WTC11 (cell line): ENCODE measurements at regions not wholly inside any gene's neighbourhood (a gene's known extent, or its start where the extent isn't known, plus 50 kb on each side); places are given as distances from the start of the nearest gene placed in this dataset.

Experiments used
- ATAC-seq: fragments of 200-7000 bp; cut with Tn5 transposase; 2 replicates; pipeline ENCODE4 v1.10.0; 2021; ENCODE audit warnings: mild to moderate bottlenecking, moderate library complexity
- CTCF ChIA-PET: fragments of 300-600 bp; sonication (Branson Sonifier 250); formaldehyde crosslinking; loops from one replicate; lab custom pipeline; 2021; ENCODE audit warnings: antibody characterized with exemption; lab: Charles Lee
- POLR2A ChIA-PET: fragments of 350-600 bp; sonication (Branson Sonifier 250); formaldehyde crosslinking; loops from one replicate; lab custom pipeline; 2021; ENCODE audit warnings: antibody characterized with exemption; lab: Charles Lee
- DNase-seq: peaks from one replicate; pipeline ENCODE4 v3.0.0; 2021; ENCODE audit warnings: low spot score
- H3K27ac Mint-ChIP-seq: 2 replicates; pipeline ENCODE4 v1.8.0; 2021; ENCODE audit warnings: mixed read lengths
- H3K27me3 Mint-ChIP-seq: 2 replicates; pipeline ENCODE4 v1.8.0; 2021; ENCODE audit warnings: low read depth, mild to moderate bottlenecking, moderate library complexity, mixed read lengths
- H3K36me3 Mint-ChIP-seq: 2 replicates; pipeline ENCODE4 v1.8.0; 2021; ENCODE audit warnings: mixed read lengths
- H3K4me1 Mint-ChIP-seq: 2 replicates; pipeline ENCODE4 v1.8.0; 2022; ENCODE audit warnings: mixed read lengths
- H3K4me3 Mint-ChIP-seq: 2 replicates; pipeline ENCODE4 v1.8.0; 2021; ENCODE audit warnings: mild to moderate bottlenecking, moderate library complexity, mixed read lengths
- H3K9me3 Mint-ChIP-seq: 2 replicates; pipeline ENCODE4 v1.8.0; 2021; ENCODE audit warnings: mixed read lengths
- EMX1 ChIP-seq: fragments of 250-450 bp; sonication (Bioruptor Pico); IDR thresholded peaks from 2 replicates; pipeline ENCODE4 v1.8.0; 2021; ENCODE audit warnings: mild to moderate bottlenecking
- GRHL2 ChIP-seq: fragments of 250-450 bp; sonication (Bioruptor Pico); IDR thresholded peaks from 2 replicates; pipeline ENCODE4 v1.8.0; 2022; ENCODE audit warnings: mild to moderate bottlenecking, moderate library complexity; ENCODE audit not compliant: insufficient replicate concordance, severe bottlenecking
- IRF2 ChIP-seq: sonication (generic); formaldehyde crosslinking; IDR thresholded peaks from 2 replicates; pipeline ENCODE4 v1.8.0; 2022; ENCODE audit warnings: low read depth, missing genetic modification reagents, borderline replicate concordance
- JUN ChIP-seq: sonication (generic); formaldehyde crosslinking; IDR thresholded peaks from 2 replicates; pipeline ENCODE4 v1.8.0; 2023; ENCODE audit warnings: mild to moderate bottlenecking, missing genetic modification reagents
- KAT7 ChIP-seq: sonication (generic); formaldehyde crosslinking; IDR thresholded peaks from 2 replicates; pipeline ENCODE4 v1.8.1; 2023; ENCODE audit warnings: missing genetic modification reagents, mild to moderate bottlenecking, borderline replicate concordance
- MXD4 ChIP-seq: fragments of 250-450 bp; sonication (Bioruptor Pico); IDR thresholded peaks from 2 replicates; pipeline ENCODE4 v1.8.0; 2021; ENCODE audit warnings: mild to moderate bottlenecking, moderate library complexity, borderline replicate concordance
- MYBL2 ChIP-seq: sonication (generic); formaldehyde crosslinking; IDR thresholded peaks from 2 replicates; pipeline ENCODE4 v1.8.1; 2023; ENCODE audit warnings: mild to moderate bottlenecking, moderate library complexity, missing genetic modification reagents
- NFE2L1 ChIP-seq: sonication (generic); formaldehyde crosslinking; IDR thresholded peaks from 2 replicates; pipeline ENCODE4 v1.8.1; 2023; ENCODE audit warnings: missing genetic modification reagents
- NR2C2 ChIP-seq: sonication (generic); formaldehyde crosslinking; IDR thresholded peaks from 2 replicates; pipeline ENCODE4 v1.8.0; 2022; ENCODE audit warnings: mild to moderate bottlenecking, missing genetic modification reagents
- SMAD4 ChIP-seq: sonication (generic); formaldehyde crosslinking; IDR thresholded peaks from 2 replicates; pipeline ENCODE4 v1.8.0; 2022; ENCODE audit warnings: mild to moderate bottlenecking, missing genetic modification reagents
- TCF7 ChIP-seq: sonication (generic); formaldehyde crosslinking; IDR thresholded peaks from 2 replicates; pipeline ENCODE4 v1.8.0; 2022; ENCODE audit warnings: mild to moderate bottlenecking, low read depth, missing genetic modification reagents, moderate library complexity
- TP53 ChIP-seq: sonication (generic); formaldehyde crosslinking; IDR thresholded peaks from 2 replicates; pipeline ENCODE4 v1.8.1; 2023; ENCODE audit warnings: mild to moderate bottlenecking, missing genetic modification reagents
- ZNF138 ChIP-seq: sonication (generic); formaldehyde crosslinking; conservative IDR thresholded peaks from 2 replicates; pipeline ENCODE4 v1.8.1; 2022; ENCODE audit warnings: mild to moderate bottlenecking, moderate library complexity, missing genetic modification reagents
- ZNF219 ChIP-seq: sonication (generic); formaldehyde crosslinking; IDR thresholded peaks from 2 replicates; pipeline ENCODE4 v1.8.0; 2023; ENCODE audit warnings: missing genetic modification reagents, mild to moderate bottlenecking, borderline replicate concordance
- ZNF396 ChIP-seq: fragments of 250-450 bp; sonication (Bioruptor Pico); IDR thresholded peaks from 2 replicates; pipeline ENCODE4 v1.8.0; 2021; ENCODE audit warnings: mild to moderate bottlenecking, moderate library complexity, borderline replicate concordance
- ZNF671 ChIP-seq: fragments of 250-450 bp; sonication (Bioruptor Pico); IDR thresholded peaks from 2 replicates; pipeline ENCODE4 v1.8.0; 2021; ENCODE audit warnings: mild to moderate bottlenecking
- TF ChIP-seq, protein P1 (sequence below): sonication (generic); formaldehyde crosslinking; IDR thresholded peaks from 2 replicates; pipeline ENCODE4 v1.8.1; 2023; ENCODE audit warnings: mild to moderate bottlenecking, missing genetic modification reagents, moderate library complexity
- TF ChIP-seq, protein P2 (sequence below): sonication (generic); formaldehyde crosslinking; IDR thresholded peaks from 2 replicates; pipeline ENCODE4 v1.8.1; 2023; ENCODE audit warnings: mild to moderate bottlenecking, missing genetic modification reagents
- TF ChIP-seq, protein P3 (sequence below): fragments of 250-450 bp; sonication (Bioruptor Pico); IDR thresholded peaks from 2 replicates; pipeline ENCODE4 v1.9.0; 2021; ENCODE audit warnings: mild to moderate bottlenecking, borderline replicate concordance
- TF ChIP-seq, protein P4 (sequence below): sonication (generic); formaldehyde crosslinking; IDR thresholded peaks from 2 replicates; pipeline ENCODE4 v1.8.1; 2022; ENCODE audit warnings: low read depth, mild to moderate bottlenecking, moderate library complexity, missing genetic modification reagents, borderline replicate concordance
- TF ChIP-seq, protein P5 (sequence below): sonication (generic); formaldehyde crosslinking; IDR thresholded peaks from 2 replicates; pipeline ENCODE4 v1.8.0; 2023; ENCODE audit warnings: missing genetic modification reagents, mild to moderate bottlenecking, borderline replicate concordance
- TF ChIP-seq, protein P6 (sequence below): sonication (generic); formaldehyde crosslinking; IDR thresholded peaks from 2 replicates; pipeline ENCODE4 v1.8.1; 2022; ENCODE audit warnings: missing genetic modification reagents, borderline replicate concordance

DNA sequence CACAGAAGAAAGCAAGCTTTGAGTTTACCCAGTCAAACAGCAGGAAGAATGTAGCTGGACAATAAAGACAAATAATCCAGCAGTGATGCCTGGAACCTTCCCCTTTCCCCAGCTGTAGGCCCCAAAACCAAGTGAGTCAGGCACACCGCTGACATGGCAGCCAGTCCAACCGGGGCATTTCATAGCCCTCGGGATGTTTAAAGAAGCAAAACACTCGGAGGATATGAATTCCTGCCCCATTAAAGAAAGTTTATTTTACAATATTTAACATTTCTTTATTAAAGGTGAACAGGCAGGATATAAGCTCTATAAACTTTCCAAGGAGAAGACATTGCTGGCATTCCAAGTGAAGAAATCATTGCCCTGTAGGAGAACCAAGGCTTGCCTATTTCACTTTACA is 507.6 kb upstream of the TNP1 start (continued):
- TF ChIP-seq, protein P1, sequence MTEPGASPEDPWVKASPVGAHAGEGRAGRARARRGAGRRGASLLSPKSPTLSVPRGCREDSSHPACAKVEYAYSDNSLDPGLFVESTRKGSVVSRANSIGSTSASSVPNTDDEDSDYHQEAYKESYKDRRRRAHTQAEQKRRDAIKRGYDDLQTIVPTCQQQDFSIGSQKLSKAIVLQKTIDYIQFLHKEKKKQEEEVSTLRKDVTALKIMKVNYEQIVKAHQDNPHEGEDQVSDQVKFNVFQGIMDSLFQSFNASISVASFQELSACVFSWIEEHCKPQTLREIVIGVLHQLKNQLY (CRISPR knock-in tag), result no peak
- no peak for TF ChIP-seq NFE2L1 (CRISPR knock-in tag)
- no peak for TF ChIP-seq TP53
- TF ChIP-seq IRF2, result no peak
- TF ChIP-seq NR2C2 (CRISPR knock-in tag), result no peak
- no peak for TF ChIP-seq ZNF671 (CRISPR knock-in tag)
- no peak for TF ChIP-seq TCF7 (CRISPR knock-in tag)
- TF ChIP-seq, all 79 proteins: peak for 0

DNA sequence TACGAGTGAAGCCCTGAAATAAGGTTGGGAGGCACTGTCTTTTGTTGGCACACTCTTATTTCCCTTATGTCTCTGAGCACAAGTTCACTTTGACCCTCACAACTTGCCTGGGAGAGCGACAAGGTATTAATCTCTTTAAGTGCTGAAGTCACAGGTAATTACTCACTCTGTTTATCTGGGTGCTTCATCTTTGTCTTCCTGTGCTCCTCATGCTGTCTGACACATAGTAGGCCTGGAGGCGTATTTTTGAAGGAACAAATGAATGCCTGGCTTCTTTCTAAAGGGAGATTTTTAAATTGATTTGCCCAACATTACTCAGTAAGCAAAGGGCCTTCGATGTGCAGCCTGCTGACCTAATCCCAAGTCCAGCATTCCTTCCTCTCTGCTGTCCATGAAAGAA is 507.1 kb upstream of the TNP1 start:
- Mint-ChIP-seq H3K36me3 (no peaks in the 10 kb centered on the region), H3K27ac (no peak overlapping the region), H3K4me1 (peaks cover 3% of the 10 kb centered on the region), H3K9me3 (no peaks in the 10 kb centered on the region), H3K4me3 (no peak overlapping the region), H3K27me3 (peaks cover 15% of the 10 kb centered on the region)
- no peak for DNase-seq
- CTCF ChIA-PET, result interaction anchor here (1.4 kb wide), 1 partner anchor 702 kb away, joined by 3 read pairs; the partner anchor contains the start of gene RUFY4
- POLR2A ChIA-PET, result no interaction called here
- ATAC-seq, result no peak
- TF ChIP-seq SMAD4 (CRISPR knock-in tag) (no peak), ZNF219 (no peak), EMX1 (CRISPR knock-in tag) (no peak), KAT7 (no peak), JUN (no peak), MXD4 (no peak)
- TF ChIP-seq, protein P2, sequence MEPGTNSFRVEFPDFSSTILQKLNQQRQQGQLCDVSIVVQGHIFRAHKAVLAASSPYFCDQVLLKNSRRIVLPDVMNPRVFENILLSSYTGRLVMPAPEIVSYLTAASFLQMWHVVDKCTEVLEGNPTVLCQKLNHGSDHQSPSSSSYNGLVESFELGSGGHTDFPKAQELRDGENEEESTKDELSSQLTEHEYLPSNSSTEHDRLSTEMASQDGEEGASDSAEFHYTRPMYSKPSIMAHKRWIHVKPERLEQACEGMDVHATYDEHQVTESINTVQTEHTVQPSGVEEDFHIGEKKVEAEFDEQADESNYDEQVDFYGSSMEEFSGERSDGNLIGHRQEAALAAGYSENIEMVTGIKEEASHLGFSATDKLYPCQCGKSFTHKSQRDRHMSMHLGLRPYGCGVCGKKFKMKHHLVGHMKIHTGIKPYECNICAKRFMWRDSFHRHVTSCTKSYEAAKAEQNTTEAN (CRISPR knock-in tag), result no peak
- TF ChIP-seq, protein P3, sequence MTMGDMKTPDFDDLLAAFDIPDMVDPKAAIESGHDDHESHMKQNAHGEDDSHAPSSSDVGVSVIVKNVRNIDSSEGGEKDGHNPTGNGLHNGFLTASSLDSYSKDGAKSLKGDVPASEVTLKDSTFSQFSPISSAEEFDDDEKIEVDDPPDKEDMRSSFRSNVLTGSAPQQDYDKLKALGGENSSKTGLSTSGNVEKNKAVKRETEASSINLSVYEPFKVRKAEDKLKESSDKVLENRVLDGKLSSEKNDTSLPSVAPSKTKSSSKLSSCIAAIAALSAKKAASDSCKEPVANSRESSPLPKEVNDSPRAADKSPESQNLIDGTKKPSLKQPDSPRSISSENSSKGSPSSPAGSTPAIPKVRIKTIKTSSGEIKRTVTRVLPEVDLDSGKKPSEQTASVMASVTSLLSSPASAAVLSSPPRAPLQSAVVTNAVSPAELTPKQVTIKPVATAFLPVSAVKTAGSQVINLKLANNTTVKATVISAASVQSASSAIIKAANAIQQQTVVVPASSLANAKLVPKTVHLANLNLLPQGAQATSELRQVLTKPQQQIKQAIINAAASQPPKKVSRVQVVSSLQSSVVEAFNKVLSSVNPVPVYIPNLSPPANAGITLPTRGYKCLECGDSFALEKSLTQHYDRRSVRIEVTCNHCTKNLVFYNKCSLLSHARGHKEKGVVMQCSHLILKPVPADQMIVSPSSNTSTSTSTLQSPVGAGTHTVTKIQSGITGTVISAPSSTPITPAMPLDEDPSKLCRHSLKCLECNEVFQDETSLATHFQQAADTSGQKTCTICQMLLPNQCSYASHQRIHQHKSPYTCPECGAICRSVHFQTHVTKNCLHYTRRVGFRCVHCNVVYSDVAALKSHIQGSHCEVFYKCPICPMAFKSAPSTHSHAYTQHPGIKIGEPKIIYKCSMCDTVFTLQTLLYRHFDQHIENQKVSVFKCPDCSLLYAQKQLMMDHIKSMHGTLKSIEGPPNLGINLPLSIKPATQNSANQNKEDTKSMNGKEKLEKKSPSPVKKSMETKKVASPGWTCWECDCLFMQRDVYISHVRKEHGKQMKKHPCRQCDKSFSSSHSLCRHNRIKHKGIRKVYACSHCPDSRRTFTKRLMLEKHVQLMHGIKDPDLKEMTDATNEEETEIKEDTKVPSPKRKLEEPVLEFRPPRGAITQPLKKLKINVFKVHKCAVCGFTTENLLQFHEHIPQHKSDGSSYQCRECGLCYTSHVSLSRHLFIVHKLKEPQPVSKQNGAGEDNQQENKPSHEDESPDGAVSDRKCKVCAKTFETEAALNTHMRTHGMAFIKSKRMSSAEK (CRISPR knock-in tag), result no peak

DNA sequence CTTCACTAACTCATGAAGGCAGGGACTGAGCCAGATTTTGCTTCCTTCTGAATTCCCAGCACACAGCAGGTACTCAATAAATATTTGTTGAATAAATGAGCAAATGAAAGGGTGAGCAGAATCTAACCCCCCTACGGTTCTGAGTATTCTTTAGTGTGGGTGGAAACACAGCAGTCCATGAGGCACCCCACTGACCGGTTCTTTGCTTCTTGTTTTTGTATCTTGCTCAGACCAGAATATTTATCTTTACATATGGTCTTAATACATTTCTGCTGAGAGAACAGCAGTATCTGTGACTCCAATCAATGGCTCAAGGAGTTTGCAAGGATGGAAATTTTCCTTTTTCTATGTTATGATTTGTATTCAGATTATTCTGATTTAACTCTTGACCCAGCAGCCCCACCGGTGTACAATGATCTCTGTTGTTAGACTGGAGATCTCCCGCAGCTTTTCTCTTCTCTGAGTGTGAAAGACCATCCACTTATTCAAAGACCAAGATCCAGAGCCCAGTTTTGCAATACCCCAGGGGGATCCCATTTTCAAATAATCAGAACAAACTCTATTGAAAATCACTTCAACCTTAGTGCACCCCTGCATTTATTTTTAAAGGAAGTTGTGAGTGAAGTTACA is 506.5 kb upstream of the TNP1 start:
- ATAC-seq, result no peak
- Mint-ChIP-seq H3K4me3 (no peak overlapping the region), H3K36me3 (no peaks in the 10 kb centered on the region), H3K27ac (no peak overlapping the region), H3K9me3 (no peaks in the 10 kb centered on the region), H3K27me3 (peaks cover 15% of the 10 kb centered on the region), H3K4me1 (no peaks in the 10 kb centered on the region)
- POLR2A ChIA-PET, result no interaction called here
- DNase-seq, result no peak
- CTCF ChIA-PET, result no interaction called here
- TF ChIP-seq, protein P4, sequence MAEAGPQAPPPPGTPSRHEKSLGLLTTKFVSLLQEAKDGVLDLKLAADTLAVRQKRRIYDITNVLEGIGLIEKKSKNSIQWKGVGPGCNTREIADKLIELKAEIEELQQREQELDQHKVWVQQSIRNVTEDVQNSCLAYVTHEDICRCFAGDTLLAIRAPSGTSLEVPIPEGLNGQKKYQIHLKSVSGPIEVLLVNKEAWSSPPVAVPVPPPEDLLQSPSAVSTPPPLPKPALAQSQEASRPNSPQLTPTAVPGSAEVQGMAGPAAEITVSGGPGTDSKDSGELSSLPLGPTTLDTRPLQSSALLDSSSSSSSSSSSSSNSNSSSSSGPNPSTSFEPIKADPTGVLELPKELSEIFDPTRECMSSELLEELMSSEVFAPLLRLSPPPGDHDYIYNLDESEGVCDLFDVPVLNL, result no peak
- no peak for TF ChIP-seq ZNF396 (CRISPR knock-in tag)
- TF ChIP-seq, protein P5, sequence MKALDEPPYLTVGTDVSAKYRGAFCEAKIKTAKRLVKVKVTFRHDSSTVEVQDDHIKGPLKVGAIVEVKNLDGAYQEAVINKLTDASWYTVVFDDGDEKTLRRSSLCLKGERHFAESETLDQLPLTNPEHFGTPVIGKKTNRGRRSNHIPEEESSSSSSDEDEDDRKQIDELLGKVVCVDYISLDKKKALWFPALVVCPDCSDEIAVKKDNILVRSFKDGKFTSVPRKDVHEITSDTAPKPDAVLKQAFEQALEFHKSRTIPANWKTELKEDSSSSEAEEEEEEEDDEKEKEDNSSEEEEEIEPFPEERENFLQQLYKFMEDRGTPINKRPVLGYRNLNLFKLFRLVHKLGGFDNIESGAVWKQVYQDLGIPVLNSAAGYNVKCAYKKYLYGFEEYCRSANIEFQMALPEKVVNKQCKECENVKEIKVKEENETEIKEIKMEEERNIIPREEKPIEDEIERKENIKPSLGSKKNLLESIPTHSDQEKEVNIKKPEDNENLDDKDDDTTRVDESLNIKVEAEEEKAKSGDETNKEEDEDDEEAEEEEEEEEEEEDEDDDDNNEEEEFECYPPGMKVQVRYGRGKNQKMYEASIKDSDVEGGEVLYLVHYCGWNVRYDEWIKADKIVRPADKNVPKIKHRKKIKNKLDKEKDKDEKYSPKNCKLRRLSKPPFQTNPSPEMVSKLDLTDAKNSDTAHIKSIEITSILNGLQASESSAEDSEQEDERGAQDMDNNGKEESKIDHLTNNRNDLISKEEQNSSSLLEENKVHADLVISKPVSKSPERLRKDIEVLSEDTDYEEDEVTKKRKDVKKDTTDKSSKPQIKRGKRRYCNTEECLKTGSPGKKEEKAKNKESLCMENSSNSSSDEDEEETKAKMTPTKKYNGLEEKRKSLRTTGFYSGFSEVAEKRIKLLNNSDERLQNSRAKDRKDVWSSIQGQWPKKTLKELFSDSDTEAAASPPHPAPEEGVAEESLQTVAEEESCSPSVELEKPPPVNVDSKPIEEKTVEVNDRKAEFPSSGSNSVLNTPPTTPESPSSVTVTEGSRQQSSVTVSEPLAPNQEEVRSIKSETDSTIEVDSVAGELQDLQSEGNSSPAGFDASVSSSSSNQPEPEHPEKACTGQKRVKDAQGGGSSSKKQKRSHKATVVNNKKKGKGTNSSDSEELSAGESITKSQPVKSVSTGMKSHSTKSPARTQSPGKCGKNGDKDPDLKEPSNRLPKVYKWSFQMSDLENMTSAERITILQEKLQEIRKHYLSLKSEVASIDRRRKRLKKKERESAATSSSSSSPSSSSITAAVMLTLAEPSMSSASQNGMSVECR, result no peak
- TF ChIP-seq, protein P6, sequence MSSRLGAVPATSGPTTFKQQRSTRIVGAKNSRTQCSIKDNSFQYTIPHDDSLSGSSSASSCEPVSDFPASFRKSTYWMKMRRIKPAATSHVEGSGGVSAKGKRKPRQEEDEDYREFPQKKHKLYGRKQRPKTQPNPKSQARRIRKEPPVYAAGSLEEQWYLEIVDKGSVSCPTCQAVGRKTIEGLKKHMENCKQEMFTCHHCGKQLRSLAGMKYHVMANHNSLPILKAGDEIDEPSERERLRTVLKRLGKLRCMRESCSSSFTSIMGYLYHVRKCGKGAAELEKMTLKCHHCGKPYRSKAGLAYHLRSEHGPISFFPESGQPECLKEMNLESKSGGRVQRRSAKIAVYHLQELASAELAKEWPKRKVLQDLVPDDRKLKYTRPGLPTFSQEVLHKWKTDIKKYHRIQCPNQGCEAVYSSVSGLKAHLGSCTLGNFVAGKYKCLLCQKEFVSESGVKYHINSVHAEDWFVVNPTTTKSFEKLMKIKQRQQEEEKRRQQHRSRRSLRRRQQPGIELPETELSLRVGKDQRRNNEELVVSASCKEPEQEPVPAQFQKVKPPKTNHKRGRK, result no peak
- TF ChIP-seq GRHL2 (CRISPR knock-in tag), result no peak
- no peak for TF ChIP-seq ZNF138 (CRISPR knock-in tag)
- TF ChIP-seq MYBL2 (CRISPR knock-in tag), result no peak
